ENCODE measurements at regions not wholly inside any gene's neighbourhood (a gene's known extent, or its start where the extent isn't known, plus 50 kb on each side); places are given as distances from the start of the nearest gene placed in this dataset.
A peak's percentile ranks its signal among the peaks of the same experiment; 100 is the strongest.

DNA sequence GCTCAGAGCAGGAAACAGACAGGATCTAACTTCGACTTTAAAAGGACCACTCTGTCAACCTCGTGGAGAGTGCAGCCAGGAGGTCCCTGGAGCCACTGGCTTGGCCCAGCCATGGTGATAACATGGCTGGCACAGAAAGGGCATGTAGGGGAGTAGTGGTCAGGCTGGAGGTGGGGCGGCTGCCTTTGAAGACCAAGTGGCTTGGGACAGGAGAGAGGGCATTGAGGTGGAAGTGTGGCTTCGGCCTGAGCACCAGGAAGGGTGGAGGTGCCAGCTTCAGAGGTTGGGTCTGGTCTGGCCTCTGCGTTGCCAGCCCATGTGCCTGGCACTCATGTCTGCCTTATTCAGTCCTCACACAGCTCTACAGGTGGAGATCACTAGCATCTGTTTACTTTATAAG lies 270.0 kb downstream of the NSG2 start:
- H3K4me3 ChIP-seq: no peak overlapping the region
- TF ChIP-seq Cebpa-rat (IDR thresholded peaks at IDR 0.05): no peak

GRCh38 chr5:174315871-174316270 lies 270.4 kb downstream of the NSG2 start:
- TF ChIP-seq Cebpa-rat (IDR thresholded peaks at IDR 0.05): no peak
- no peak overlapping the region for H3K9ac ChIP-seq
- H3K27ac ChIP-seq: no peak overlapping the region
- H3K4me1 ChIP-seq: peaks cover 0 to 14% (median 9%) of the 10 kb centered on the region in 10 experiments; a peak in 12 of 20 replicates
- H3K4me2 ChIP-seq: no peak overlapping the region
- no peaks in the 10 kb centered on the region for H4K20me1 ChIP-seq
- H3K36me3 ChIP-seq: no peaks in the 10 kb centered on the region
- no peaks in the 10 kb centered on the region for H3K9me3 ChIP-seq (replicated peaks in 1 of 11)
- H3K4me3 ChIP-seq: no peak overlapping the region
- H3K27me3 ChIP-seq: peaks cover 0 to 11% (median 0%) of the 10 kb centered on the region in 11 experiments; a peak in 4 of 22 replicates

More for the DNA sequence above, 270.0 kb downstream of the NSG2 start:
- H4K20me1 ChIP-seq: no peaks in the 10 kb centered on the region
- H3K36me3 ChIP-seq: no peaks in the 10 kb centered on the region
- no peak overlapping the region for H3K4me2 ChIP-seq
- peaks cover 0 to 11% (median 0%) of the 10 kb centered on the region in 11 experiments; a peak in 4 of 22 replicates for H3K27me3 ChIP-seq
- H3K27ac ChIP-seq: no peak overlapping the region
- no peaks in the 10 kb centered on the region for H3K9me3 ChIP-seq (replicated peaks in 1 of 11)
- peaks cover 0 to 14% (median 9%) of the 10 kb centered on the region in 10 experiments; a peak in 12 of 20 replicates for H3K4me1 ChIP-seq
- H3K9ac ChIP-seq: no peak overlapping the region

GRCh38 chr5:174316326-174316725 lies 270.8 kb downstream of the NSG2 start:
- no peak overlapping the region for H3K4me3 ChIP-seq
- no peak overlapping the region for H3K9ac ChIP-seq
- H3K27me3 ChIP-seq: peaks cover 0 to 11% (median 0%) of the 10 kb centered on the region in 11 experiments; a peak in 4 of 22 replicates
- TF ChIP-seq Cebpa-rat (IDR thresholded peaks at IDR 0.05): no peak
- H3K4me1 ChIP-seq: peaks cover 0 to 14% (median 9%) of the 10 kb centered on the region in 10 experiments; a peak in 12 of 20 replicates
- H4K20me1 ChIP-seq: no peaks in the 10 kb centered on the region
- H3K9me3 ChIP-seq (replicated peaks in 1 of 11): no peaks in the 10 kb centered on the region
- no peaks in the 10 kb centered on the region for H3K36me3 ChIP-seq
- no peak overlapping the region for H3K4me2 ChIP-seq
- H3K27ac ChIP-seq: no peak overlapping the region

- Histone ChIP-seq H3K9ac (no peak overlapping the region), H3K4me1 (peaks cover 0 to 14% (median 7%) of the 10 kb centered on the region in 10 experiments; a peak in 12 of 20 replicates), H3K36me3 (no peaks in the 10 kb centered on the region), H3K4me3 (no peak overlapping the region), H3K4me2 (peak overlapping the region in 5 of 11 experiments; percentile 19 to 47 (median 31); a peak in 7 of 22 replicates), H3K27me3 (peaks cover 0 to 3% (median 0%) of the 10 kb centered on the region in 11 experiments; a peak in 1 of 22 replicates), H3K9me3 (replicated peaks in 1 of 11) (no peaks in the 10 kb centered on the region), H3K27ac (no peak overlapping the region), H4K20me1 (no peaks in the 10 kb centered on the region)
- no peak for TF ChIP-seq Cebpa-rat (IDR thresholded peaks at IDR 0.05)
These were observed 271.9 kb downstream of the NSG2 start for GRCh38 chr5:174317256-174317894.

DNA sequence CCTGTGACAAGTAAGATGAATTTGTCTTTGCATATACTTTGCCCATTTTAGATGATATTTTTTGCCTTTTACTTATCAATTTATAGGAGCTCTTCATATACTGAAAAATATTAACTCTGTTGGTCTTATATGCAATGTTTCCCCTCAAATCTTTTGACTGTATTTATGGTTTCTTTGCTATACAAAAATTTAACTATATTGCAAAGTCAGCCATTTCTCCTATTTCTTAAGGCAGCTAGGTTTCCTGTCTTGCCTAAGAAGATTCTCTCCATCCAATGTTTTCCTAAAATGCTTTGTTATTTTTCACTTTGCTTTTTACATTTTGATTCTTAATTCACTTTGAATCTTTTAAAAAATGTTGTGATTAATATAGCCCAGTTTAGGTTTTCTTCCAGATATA lies 273.1 kb downstream of the NSG2 start:
- no peak for TF ChIP-seq Cebpa-rat (IDR thresholded peaks at IDR 0.05)
- no peak overlapping the region for H3K4me3 ChIP-seq
- no peaks in the 10 kb centered on the region for H3K9me3 ChIP-seq (replicated peaks in 1 of 11)
- H3K27me3 ChIP-seq: 0 out of 22 replicates have a peak, but pooled peaks cover 0 to 3% (median 0%) of the 10 kb centered on the region in 11 experiments
- peaks cover 0 to 14% (median 7%) of the 10 kb centered on the region in 10 experiments; a peak in 12 of 20 replicates for H3K4me1 ChIP-seq
- H3K36me3 ChIP-seq: no peaks in the 10 kb centered on the region
- H3K4me2 ChIP-seq: no peak overlapping the region
- no peak overlapping the region for H3K27ac ChIP-seq
- no peaks in the 10 kb centered on the region for H4K20me1 ChIP-seq
- no peak overlapping the region for H3K9ac ChIP-seq

- no peaks in the 10 kb centered on the region for H4K20me1 ChIP-seq
- H3K4me3 ChIP-seq: no peak overlapping the region
- no peak overlapping the region for H3K9ac ChIP-seq
- no peak overlapping the region for H3K4me2 ChIP-seq
- no peaks in the 10 kb centered on the region for H3K36me3 ChIP-seq
- H3K27ac ChIP-seq: no peak overlapping the region
- no peaks in the 10 kb centered on the region for H3K9me3 ChIP-seq (replicated peaks in 1 of 11)
- H3K4me1 ChIP-seq: peaks cover 0 to 22% (median 14%) of the 10 kb centered on the region in 10 experiments; a peak in 13 of 20 replicates
- TF ChIP-seq Cebpa-rat (IDR thresholded peaks at IDR 0.05): no peak
- 0 out of 22 replicates have a peak, but pooled peaks cover 0 to 3% (median 0%) of the 10 kb centered on the region in 11 experiments for H3K27me3 ChIP-seq
These were observed 274.0 kb downstream of the NSG2 start for GRCh38 chr5:174319551-174319950.

GRCh38 chr5:174320051-174320450 lies 274.5 kb downstream of the NSG2 start:
- H3K27ac ChIP-seq: no peak overlapping the region
- H3K4me2 ChIP-seq: no peak overlapping the region
- H3K36me3 ChIP-seq: no peaks in the 10 kb centered on the region
- H3K9ac ChIP-seq: no peak overlapping the region
- H3K27me3 ChIP-seq: 0 out of 22 replicates have a peak, but pooled peaks cover 0 to 3% (median 0%) of the 10 kb centered on the region in 11 experiments
- no peak overlapping the region for H3K4me3 ChIP-seq
- no peak for TF ChIP-seq Cebpa-rat (IDR thresholded peaks at IDR 0.05)
- no peaks in the 10 kb centered on the region for H3K9me3 ChIP-seq (replicated peaks in 1 of 11)
- peaks cover 0 to 22% (median 14%) of the 10 kb centered on the region in 10 experiments; a peak in 13 of 20 replicates for H3K4me1 ChIP-seq
- no peaks in the 10 kb centered on the region for H4K20me1 ChIP-seq

DNA sequence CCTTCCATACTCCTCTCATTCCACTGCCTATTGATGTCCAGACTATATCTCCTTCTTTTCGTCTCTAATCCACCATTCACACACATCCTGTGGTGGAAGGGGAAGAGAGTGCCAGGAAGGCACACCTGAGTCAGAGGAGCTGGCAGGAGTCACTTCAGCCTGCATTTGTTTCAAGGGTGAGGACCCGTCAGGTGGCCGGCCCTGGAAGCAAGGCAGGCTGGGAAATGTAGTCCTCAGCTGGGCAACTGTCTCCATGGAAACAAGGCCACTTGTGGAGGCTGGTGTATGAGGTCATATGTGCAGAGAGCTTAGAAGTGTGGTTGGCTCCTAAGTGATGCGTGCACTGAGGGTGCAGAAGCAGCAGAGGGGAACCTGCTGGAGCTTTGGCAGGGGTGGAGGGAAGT lies 278.4 kb downstream of the NSG2 start:
- H3K9ac ChIP-seq: no peak overlapping the region
- peak overlapping the region; percentile 19 to 55 (median 26); a peak in 18 of 22 replicates for H3K4me2 ChIP-seq
- H4K20me1 ChIP-seq: no peaks in the 10 kb centered on the region
- H3K27ac ChIP-seq: no peak overlapping the region
- H3K27me3 ChIP-seq: 0 out of 22 replicates have a peak, but pooled peaks cover 0 to 3% (median 0%) of the 10 kb centered on the region in 11 experiments
- peaks cover 14 to 26% (median 21%) of the 10 kb centered on the region in 10 experiments; a peak in 19 of 20 replicates for H3K4me1 ChIP-seq
- no peak overlapping the region for H3K4me3 ChIP-seq
- H3K36me3 ChIP-seq: no peaks in the 10 kb centered on the region
- TF ChIP-seq Cebpa-rat (IDR thresholded peaks at IDR 0.05): no peak
- H3K9me3 ChIP-seq (replicated peaks in 1 of 11): no peaks in the 10 kb centered on the region

DNA sequence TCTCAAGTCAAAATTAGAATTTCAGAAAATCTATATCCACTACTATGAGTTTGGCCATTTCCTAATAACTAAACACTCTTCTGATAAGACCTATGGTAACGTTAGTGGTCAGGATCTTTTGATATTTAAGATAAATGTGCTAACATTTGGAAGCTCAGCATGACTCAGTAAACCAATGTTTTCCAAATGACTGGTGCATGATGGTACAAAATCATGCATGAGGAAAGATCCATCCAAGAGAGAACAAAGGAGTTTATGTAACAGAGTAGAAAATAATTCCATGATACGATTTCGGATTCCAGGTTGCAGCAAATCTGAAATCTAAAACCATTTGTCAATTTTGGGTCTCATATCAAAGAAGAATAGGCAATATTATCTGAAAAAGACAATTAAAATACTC lies 279.2 kb downstream of the NSG2 start:
- TF ChIP-seq Cebpa-rat (IDR thresholded peaks at IDR 0.05): no peak
- Histone ChIP-seq H3K9ac (no peak overlapping the region), H3K9me3 (replicated peaks in 1 of 11) (no peaks in the 10 kb centered on the region), H3K4me2 (no peak overlapping the region), H3K36me3 (no peaks in the 10 kb centered on the region), H3K4me1 (peaks cover 21 to 31% (median 27%) of the 10 kb centered on the region in 10 experiments; a peak in 19 of 20 replicates), H4K20me1 (no peaks in the 10 kb centered on the region), H3K27ac (no peak overlapping the region), H3K27me3 (0 out of 22 replicates have a peak, but pooled peaks cover 0 to under 1% (median 0%) of the 10 kb centered on the region in 11 experiments), H3K4me3 (no peak overlapping the region)
